ENCODE measurements at regions not wholly inside any gene's neighbourhood (a gene's known extent, or its start where the extent isn't known, plus 50 kb on each side); places are given as distances from the start of the nearest gene placed in this dataset.

GRCh38 chr16:86245351-86245750, 265.0 kb upstream of the FOXF1 start:
- Histone ChIP-seq H3K4me3 (no peak overlapping the region), H3K27me3 (no peaks in the 10 kb centered on the region), H3K27ac (no peak overlapping the region), H3K4me1 (peaks cover 0 to 14% (median 11%) of the 10 kb centered on the region in 4 donors), H3K36me3 (no peaks in the 10 kb centered on the region), H3K9me3 (no peaks in the 10 kb centered on the region)
- intact Hi-C loops (cut with DNase I): no loop called here
- TF ChIP-seq POLR2AphosphoS5 (IDR thresholded peaks at IDR 0.05) (no peak), POLR2A (IDR thresholded peaks at IDR 0.05) (no peak), EP300 (IDR thresholded peaks at IDR 0.05) (no peak)
- TF ChIP-seq, protein P1, sequence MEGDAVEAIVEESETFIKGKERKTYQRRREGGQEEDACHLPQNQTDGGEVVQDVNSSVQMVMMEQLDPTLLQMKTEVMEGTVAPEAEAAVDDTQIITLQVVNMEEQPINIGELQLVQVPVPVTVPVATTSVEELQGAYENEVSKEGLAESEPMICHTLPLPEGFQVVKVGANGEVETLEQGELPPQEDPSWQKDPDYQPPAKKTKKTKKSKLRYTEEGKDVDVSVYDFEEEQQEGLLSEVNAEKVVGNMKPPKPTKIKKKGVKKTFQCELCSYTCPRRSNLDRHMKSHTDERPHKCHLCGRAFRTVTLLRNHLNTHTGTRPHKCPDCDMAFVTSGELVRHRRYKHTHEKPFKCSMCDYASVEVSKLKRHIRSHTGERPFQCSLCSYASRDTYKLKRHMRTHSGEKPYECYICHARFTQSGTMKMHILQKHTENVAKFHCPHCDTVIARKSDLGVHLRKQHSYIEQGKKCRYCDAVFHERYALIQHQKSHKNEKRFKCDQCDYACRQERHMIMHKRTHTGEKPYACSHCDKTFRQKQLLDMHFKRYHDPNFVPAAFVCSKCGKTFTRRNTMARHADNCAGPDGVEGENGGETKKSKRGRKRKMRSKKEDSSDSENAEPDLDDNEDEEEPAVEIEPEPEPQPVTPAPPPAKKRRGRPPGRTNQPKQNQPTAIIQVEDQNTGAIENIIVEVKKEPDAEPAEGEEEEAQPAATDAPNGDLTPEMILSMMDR (IDR thresholded peaks at IDR 0.05): no peak
- no peak for DNase-seq
- 85 to 92% methylated on average over 7 of the region's 7 CpGs for WGBS, 2 donors

GRCh38 chr16:86245895-86246294, 264.4 kb upstream of the FOXF1 start:
- 81 to 88% methylated on average over 6 of the region's 6 CpGs for WGBS, 2 donors
- H3K27ac ChIP-seq: no peak overlapping the region
- peaks cover 0 to 9% (median 9%) of the 10 kb centered on the region in 4 donors for H3K4me1 ChIP-seq
- DNase-seq: peak; percentile 32
- no peaks in the 10 kb centered on the region for H3K27me3 ChIP-seq
- no peaks in the 10 kb centered on the region for H3K9me3 ChIP-seq
- TF ChIP-seq POLR2AphosphoS5 (IDR thresholded peaks at IDR 0.05): no peak
- TF ChIP-seq POLR2A (IDR thresholded peaks at IDR 0.05): no peak
- TF ChIP-seq, protein P1 (IDR thresholded peaks at IDR 0.05): no peak
- no peak for TF ChIP-seq EP300 (IDR thresholded peaks at IDR 0.05)
- intact Hi-C loops (cut with DNase I): no loop called here
- no peaks in the 10 kb centered on the region for H3K36me3 ChIP-seq
- no peak overlapping the region for H3K4me3 ChIP-seq

GRCh38 chr16:86248310-86248905, 261.9 kb upstream of the FOXF1 start:
- Histone ChIP-seq H3K4me1 (no peaks in the 10 kb centered on the region), H3K27ac (no peak overlapping the region), H3K9me3 (no peaks in the 10 kb centered on the region), H3K4me3 (no peak overlapping the region), H3K27me3 (no peaks in the 10 kb centered on the region), H3K36me3 (no peaks in the 10 kb centered on the region)
- TF ChIP-seq POLR2AphosphoS5 (IDR thresholded peaks at IDR 0.05): no peak
- TF ChIP-seq POLR2A (IDR thresholded peaks at IDR 0.05): no peak
- TF ChIP-seq, protein P1 (IDR thresholded peaks at IDR 0.05): no peak
- TF ChIP-seq EP300 (IDR thresholded peaks at IDR 0.05): no peak
- 70 to 80% methylated on average over 9 of the region's 9 CpGs for WGBS, 2 donors
- DNase-seq: no peak
- intact Hi-C loops (cut with DNase I): no loop called here

GRCh38 chr16:86249631-86250030, 260.7 kb upstream of the FOXF1 start:
- no peak for DNase-seq
- H3K36me3 ChIP-seq: no peaks in the 10 kb centered on the region
- TF ChIP-seq POLR2A (IDR thresholded peaks at IDR 0.05) (no peak), POLR2AphosphoS5 (IDR thresholded peaks at IDR 0.05) (no peak)
- no peaks in the 10 kb centered on the region for H3K9me3 ChIP-seq
- no peaks in the 10 kb centered on the region for H3K27me3 ChIP-seq
- WGBS, 2 donors: 81 to 82% methylated on average over 6 of the region's 6 CpGs
- no peak overlapping the region for H3K4me3 ChIP-seq
- H3K4me1 ChIP-seq: no peaks in the 10 kb centered on the region
- no peak overlapping the region for H3K27ac ChIP-seq
- intact Hi-C loops (cut with DNase I): no loop called here

- no peaks in the 10 kb centered on the region for H3K4me1 ChIP-seq
- no peak overlapping the region for H3K4me3 ChIP-seq
- H3K36me3 ChIP-seq: no peaks in the 10 kb centered on the region
- no peak overlapping the region for H3K27ac ChIP-seq
- no peaks in the 10 kb centered on the region for H3K27me3 ChIP-seq
- WGBS, 2 donors: 79 to 80% methylated on average over 9 of the region's 9 CpGs
- intact Hi-C loops (cut with DNase I): no loop called here
- TF ChIP-seq POLR2AphosphoS5 (IDR thresholded peaks at IDR 0.05) (no peak), EP300 (IDR thresholded peaks at IDR 0.05) (no peak), POLR2A (IDR thresholded peaks at IDR 0.05) (no peak)
- TF ChIP-seq, protein P1 (IDR thresholded peaks at IDR 0.05): no peak
- no peak for DNase-seq
- no peaks in the 10 kb centered on the region for H3K9me3 ChIP-seq
These were observed 258.6 kb upstream of the FOXF1 start for GRCh38 chr16:86251682-86252081.

All from sigmoid colon (tissue), 6 donors.